Activated naive CD8-positive, alpha-beta T cell treated with anti-CD3 and anti-CD28 coated beads, Interleukin-2, amount 50 U/mL, for 16 hours (primary cell): ENCODE measurements at regions not wholly inside any gene's neighbourhood (a gene's known extent, or its start where the extent isn't known, plus 50 kb on each side); places are given as distances from the start of the nearest gene placed in this dataset.

Experiments used
- DNase-seq: peaks from one replicate; pipeline ENCODE4 v3.0.0-alpha.2; 2020; ENCODE audit warnings: low read depth, low spot score

- DNase-seq = no peak
Measured at GRCh38 chr13:109670776-109671175, 115.6 kb downstream of the IRS2 start.

DNA sequence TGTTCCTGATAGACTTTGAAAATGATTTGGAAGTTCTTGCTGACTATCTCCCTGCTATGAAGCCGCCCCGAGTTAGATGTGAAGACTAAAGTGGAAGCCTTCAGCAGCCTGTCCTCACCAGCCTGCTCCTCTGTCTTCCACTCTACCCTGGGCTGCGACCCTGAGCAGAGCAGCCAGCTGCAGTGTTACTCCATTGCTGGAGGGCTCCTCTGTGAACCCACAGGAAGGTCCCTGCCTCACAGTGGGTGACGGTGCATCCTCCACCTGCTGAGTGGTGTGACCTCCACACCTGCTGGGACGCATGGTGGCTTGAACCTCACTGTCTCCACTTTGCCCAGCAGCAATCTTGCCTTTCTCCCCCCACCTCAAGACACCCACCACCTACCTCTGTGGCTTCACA lies 116.4 kb downstream of the IRS2 start:
- DNase-seq = no peak

DNA sequence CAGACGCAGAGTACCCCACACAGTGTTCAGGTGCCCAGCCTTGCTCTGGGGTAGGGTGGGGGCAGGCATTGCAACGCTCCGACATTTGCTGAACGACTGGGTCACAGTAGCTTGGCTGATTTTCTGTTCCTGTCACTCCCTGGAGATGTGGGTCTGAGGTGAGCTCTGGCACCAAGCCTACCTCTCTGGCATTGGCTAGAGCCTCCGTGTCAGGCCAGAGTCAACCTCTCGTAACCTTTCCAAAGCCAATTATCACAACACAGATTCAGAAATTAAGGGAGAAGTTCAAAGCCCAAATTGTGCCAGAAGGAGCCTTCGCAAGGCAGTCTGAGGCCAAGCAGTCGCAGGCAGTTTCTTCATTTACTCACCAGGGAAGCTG lies 117.2 kb downstream of the IRS2 start:
- DNase-seq = no peak

- DNase-seq = no peak
Measured at GRCh38 chr13:109668433-109669233, 117.8 kb downstream of the IRS2 start.

DNA sequence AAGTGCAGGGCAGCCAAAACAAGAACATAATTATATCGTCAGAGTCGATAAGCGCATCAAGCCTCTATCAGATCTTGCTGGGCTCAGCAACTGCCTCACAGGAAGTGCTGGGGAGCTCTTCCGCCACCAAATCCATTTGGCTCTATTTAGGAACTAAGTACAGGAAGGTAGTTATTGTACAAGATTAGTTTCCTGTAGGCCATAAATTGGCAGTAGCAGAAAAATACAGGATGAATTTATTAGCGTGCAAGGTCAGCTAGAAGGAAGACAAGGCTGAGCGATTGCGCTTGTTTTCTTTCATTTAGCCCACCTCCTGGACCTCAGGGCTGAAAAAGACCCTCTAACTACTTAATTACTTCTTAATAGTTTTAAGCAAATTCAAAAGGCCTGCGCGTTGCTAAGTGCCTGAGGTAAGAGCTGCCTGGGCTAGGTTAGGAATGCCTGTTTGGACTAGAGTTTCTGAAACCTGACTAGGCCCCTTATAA lies 118.5 kb downstream of the IRS2 start:
- DNase-seq = no peak

GRCh38 chr13:109667056-109667455 lies 119.3 kb downstream of the IRS2 start:
- DNase-seq = no peak

DNA sequence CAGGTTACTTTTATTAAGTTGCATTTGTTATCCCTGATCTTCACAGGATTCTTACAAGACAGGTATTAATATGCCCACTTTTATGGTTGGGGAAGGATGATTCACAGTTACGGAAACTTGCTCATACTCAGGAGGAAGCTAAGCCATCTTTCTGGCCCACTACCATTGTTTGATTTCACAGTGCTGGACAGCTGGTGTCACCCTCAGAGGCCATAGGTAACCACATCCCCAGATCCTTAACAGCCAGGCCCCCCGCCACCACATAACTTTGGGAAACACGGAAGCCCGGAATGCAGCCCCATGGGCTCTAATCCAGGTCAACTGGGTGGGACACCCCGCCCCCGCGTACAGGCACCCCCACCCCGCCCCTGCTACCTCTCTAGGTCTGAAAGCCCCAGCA lies 119.7 kb downstream of the IRS2 start:
- no peak for DNase-seq

DNA sequence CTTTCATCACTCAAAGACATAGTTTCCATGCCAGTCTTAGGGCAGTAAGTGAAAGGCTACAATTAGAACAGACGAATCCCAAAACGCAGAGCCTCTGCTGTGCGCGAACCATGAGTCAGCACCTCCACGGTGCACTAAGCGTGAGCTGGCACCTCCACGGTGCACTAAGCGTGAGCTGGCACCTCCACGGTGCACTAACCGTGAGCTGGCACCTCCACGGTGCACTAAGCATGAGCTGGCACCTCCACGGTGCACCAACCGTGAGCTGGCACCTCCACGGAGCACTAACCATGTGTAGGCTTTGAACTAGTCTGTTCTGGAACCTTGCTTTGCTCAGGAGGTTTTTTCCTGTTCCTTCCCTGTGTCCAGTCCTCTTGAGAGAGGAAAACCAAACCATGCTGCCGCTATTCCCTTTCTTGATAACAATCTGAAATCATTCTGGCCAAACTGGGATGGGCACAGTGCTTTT lies 120.6 kb downstream of the IRS2 start:
- DNase-seq = no peak

GRCh38 chr13:109665240-109665639 lies 121.1 kb downstream of the IRS2 start:
- DNase-seq = no peak

DNA sequence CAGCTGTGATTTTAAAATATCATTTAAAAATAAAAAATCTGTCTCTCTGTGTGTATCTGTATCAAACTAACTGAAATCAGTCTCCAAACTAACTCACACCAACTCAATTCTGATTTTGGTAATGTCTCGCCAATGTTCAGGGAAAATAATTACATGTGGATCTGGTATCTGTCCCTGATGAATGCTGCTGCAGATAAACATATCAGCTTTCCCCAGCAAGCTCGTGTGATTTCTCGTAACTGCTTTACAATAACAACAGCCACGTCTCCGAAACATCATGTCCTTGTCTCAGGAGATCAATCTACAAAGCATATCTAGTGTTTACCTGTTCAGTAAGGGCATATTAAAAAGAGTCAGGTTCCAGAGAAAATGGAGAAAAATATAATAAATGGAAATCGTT lies 129.0 kb downstream of the IRS2 start:
- no peak for DNase-seq

GRCh38 chr13:109656206-109656605 lies 130.2 kb downstream of the IRS2 start:
- DNase-seq = no peak

GRCh38 chr13:109655611-109656010 lies 130.8 kb downstream of the IRS2 start:
- no peak for DNase-seq

DNA sequence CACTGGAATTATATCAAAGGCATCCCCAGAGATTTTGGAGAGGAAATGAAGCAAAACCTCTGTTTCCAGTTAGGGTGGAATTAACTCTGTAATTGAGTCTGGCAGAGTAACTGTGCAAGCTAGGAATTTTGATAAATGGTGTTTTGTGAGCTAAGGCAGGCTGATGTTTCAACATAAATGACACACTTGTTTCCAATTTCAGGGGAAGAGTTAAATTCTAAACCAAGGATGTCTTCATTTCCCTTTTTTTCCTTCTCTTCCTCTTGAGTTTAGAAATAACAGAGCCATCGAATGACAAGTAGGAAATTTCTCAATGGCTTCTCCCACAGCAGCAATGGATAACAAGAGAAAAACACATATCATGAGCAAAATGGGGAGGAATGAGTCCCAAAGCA lies 131.2 kb downstream of the IRS2 start:
- DNase-seq = no peak

- DNase-seq = no peak
Measured at GRCh38 chr13:109654341-109655205, 131.8 kb downstream of the IRS2 start.

GRCh38 chr13:109652531-109652930 lies 133.9 kb downstream of the IRS2 start:
- DNase-seq = no peak

DNA sequence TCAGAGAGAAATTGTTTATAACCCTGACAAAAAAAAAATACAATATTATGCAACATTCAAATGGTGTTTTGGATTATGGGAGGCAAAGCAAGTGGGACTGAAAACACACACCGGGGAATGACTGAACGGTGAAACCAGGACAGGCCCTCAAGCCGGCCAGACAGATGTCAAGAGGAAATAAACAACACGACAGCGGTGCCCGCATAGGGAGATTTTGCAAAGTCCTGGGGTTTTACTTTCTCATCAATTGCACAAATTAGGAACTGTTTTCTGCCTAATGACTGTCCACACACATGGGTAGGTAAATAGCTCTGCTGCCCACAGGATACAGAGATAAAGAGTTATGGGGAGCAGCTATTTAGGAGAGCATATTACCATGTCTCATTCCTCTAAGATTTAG lies 134.5 kb downstream of the IRS2 start:
- DNase-seq = no peak

GRCh38 chr13:109651311-109651710 lies 135.1 kb downstream of the IRS2 start:
- no peak for DNase-seq

- no peak for DNase-seq
Measured at GRCh38 chr13:109650861-109651260, 135.5 kb downstream of the IRS2 start.

- no peak for DNase-seq
Measured at GRCh38 chr13:109649713-109650112, 136.7 kb downstream of the IRS2 start.

GRCh38 chr13:109647699-109648098 lies 138.7 kb downstream of the IRS2 start:
- DNase-seq = no peak

GRCh38 chr13:109647053-109647452 lies 139.3 kb downstream of the IRS2 start:
- no peak for DNase-seq

DNA sequence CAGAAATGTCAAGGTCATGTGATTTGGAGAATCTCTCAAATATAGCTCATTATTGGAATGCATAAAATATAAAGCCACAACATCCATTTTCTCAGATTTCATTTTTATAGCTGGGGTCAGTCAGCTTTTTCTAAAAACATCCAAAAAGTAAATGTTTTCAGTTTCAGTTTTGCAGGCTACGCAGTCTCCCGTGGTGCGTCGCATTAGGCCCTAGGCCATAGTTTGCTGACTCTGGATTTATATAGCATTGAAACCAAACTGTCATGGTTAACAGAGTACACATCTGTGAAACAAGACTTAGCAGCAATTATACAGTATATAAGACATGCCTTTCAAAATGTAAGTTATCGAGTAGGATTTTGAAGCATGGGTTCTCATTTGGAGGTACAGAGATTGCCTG lies 140.0 kb downstream of the IRS2 start:
- DNase-seq = no peak

GRCh38 chr13:109645831-109646230 lies 140.6 kb downstream of the IRS2 start:
- no peak for DNase-seq
